Body of pancreas (tissue), 4 donors: ENCODE measurements at regions not wholly inside any gene's neighbourhood (a gene's known extent, or its start where the extent isn't known, plus 50 kb on each side); places are given as distances from the start of the nearest gene placed in this dataset.

Experiments used
- CTCF ChIP-seq, 7 experiments: fragments of 450-650 bp in 4 of 7; fragments of 200-600 bp in 3 of 7; sonication (generic) in 3 of 7; IDR thresholded peaks; one replicate each; pipeline ENCODE4 v1.5.1; 2016 to 2019; ENCODE audit warnings: antibody characterized with exemption in 7 of 7
- POLR2A ChIP-seq, 3 donors: fragments of 450-650 bp; IDR thresholded peaks; one replicate each; pipeline ENCODE4 v1.6.1; 2016; ENCODE audit warnings: antibody characterized with exemption in 3 of 3, mild to moderate bottlenecking in 2 of 3

GRCh38 chr14:99040711-99041110 lies 231.3 kb downstream of the BCL11B start:
- TF ChIP-seq CTCF (IDR thresholded peaks at IDR 0.05) (no peak), POLR2A (IDR thresholded peaks at IDR 0.05) (no peak)
